Activated CD8-positive, alpha-beta memory T cell treated with anti-CD3 and anti-CD28 coated beads for 36 hours (primary cell): ENCODE measurements at regions not wholly inside any gene's neighbourhood (a gene's known extent, or its start where the extent isn't known, plus 50 kb on each side); places are given as distances from the start of the nearest gene placed in this dataset.

Experiments
- CTCF ChIA-PET: fragments of 350-600 bp; sonication (Branson Sonifier 250); formaldehyde crosslinking; loops from one replicate; lab custom pipeline; 2021; ENCODE audit warnings: antibody characterized with exemption; lab: Charles Lee
- POLR2A ChIA-PET: fragments of 350-600 bp; sonication (Branson Sonifier 250); formaldehyde crosslinking; loops from one replicate; lab custom pipeline; 2021; ENCODE audit warnings: antibody characterized with exemption; lab: Charles Lee

DNA sequence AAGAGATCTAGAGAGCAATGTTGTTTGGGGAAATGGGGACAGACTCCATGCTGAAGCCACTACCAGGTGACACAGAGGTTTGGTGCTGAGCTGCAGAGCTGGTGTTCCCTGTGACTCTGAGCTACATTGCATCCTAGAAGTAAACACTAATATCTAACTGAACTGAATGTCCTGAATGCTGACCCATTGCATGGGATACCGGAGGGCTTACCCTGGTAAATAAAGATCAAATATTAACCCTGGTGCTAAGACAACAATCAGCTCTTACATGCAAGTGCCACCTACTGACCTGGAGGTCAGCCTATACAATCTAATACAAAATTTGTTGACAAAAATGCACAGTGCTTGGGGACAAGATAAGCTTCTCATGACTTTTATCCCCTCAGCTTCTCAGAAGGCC, 851.3 kb upstream of the KCND2 start:
- POLR2A ChIA-PET: no interaction called here

DNA sequence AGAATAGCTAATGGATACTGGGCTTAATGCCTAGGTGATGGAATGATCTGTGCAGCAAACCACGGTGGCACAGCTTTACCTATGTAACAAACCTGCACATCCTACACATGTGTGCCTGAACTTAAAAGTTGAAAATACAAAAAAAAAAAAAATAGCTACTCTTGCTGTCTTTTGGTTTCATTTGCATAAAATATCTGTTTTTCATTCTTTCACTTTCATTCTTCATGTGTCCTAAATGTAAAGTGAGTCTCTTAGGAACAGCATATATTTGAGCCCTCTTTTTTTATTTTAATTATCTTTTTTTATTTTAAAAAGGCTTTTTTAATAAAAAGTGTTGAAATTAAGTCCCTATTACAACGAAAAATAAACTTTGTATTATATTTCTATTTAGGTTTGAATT, 836.1 kb upstream of the KCND2 start:
- CTCF ChIA-PET: no interaction called here
- POLR2A ChIA-PET: no interaction called here

More for the DNA sequence above, 851.3 kb upstream of the KCND2 start:
- CTCF ChIA-PET: no interaction called here

DNA sequence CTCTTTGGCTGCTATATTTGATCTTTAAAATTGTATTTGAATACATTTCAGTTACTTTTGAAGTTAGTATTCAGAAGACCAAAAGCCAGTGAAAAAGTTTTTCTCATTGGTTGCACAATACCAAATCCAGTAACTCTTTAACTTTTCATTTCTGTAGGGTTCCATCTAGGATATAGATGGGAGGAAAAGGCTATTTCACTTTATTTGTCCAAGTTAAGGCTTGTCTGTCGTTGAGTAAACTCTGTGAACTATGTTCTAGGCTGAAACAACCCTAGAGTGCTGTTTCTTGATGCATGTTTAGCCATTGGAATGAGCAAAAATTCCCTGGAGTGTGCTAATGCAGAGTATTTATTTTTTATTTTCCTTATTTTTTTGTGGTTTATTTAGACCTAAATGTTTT, 834.7 kb upstream of the KCND2 start:
- CTCF ChIA-PET: no interaction called here

DNA sequence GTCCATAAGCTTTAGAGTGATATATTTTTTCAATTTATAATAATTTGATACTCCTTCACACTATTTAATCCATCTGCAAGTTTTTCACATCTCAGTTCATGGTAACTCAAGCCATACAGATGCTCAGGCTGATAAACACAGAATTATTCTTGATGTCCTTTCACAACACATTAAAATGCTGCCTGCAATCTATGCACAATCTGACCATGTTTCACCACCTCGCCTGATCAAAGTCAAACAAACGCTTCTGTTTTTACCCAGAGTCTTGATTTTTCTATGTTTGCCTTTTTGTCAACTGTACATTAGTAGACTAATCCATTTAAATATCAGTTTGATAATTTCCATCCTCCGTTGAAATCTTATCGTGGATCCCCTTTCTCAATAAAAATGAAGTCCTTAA, 833.8 kb upstream of the KCND2 start:
- ChIA-PET POLR2A (no interaction called here), CTCF (no interaction called here)

More for the DNA sequence above, 834.7 kb upstream of the KCND2 start:
- POLR2A ChIA-PET: no interaction called here

DNA sequence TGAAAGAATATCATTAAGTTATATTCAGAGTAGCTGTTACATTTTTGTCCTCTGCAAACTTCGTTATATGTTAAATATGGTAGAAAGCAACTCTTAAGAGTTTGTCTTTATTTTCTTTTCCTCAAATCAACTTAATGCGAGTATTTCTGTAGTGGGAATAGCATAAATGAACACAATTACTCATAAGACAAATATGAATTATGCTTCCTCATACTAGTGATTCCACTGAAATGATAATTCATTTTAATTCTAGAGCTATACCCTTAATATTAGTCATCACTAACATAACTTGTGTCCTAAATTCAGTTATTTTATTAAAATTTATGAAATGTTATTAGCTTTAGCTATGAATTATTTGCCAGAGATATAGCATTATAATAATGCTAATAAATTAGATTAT, 820.6 kb upstream of the KCND2 start:
- CTCF ChIA-PET: no interaction called here
- POLR2A ChIA-PET: no interaction called here

DNA sequence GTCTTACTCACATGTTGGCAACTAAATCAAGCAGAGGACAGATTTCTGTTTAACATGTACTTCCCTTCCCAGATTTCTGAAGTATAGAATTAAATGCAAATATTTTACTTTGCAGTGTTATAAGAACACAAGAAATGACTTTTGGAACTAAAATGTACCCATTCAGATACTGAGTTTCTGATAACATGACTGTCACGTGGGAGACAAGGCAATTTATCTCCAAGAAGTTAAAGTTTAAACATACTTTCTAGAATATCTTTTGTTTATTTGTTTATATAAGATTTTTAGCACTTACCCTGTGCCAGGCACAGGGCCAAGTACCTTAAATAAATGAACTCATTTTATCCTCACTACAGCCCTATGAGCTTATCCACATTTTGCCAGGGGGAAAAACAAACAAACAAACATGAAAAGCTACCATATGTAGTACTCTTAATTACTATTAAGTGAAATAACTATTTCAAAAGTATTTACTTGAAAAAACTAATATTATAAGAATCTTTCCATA, 807.1 kb upstream of the KCND2 start:
- CTCF ChIA-PET: no interaction called here
- POLR2A ChIA-PET: no interaction called here

DNA sequence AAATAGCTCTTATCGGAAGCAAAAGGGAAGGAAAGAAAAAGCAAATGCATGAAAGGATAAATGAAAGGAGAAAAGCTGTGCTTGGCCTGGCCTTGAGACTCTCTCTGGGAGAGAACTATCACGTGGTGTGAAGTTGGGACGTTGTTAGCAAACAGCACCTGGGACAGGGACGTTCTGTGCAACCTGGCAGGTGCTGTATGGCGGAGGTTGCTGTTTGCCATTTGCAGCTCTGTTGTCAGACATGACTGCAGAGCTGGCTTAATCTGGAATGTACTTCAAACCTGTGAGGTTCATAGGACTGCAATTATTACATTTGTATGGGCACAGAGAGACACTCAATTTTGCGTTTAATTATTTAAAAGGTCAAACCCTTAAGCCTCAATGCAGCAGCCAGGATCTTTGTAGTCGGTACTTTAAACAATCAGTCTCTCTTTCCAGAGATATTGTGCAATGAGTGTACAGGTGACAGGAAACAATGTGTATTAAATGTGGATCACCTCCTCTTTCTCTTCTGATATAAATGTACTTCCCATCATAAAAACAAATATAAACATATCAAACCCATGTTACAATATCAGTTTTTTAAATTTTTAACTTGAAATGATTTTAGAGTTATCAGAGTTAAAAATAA, 800.5 kb upstream of the KCND2 start:
- ChIA-PET CTCF (no interaction called here), POLR2A (no interaction called here)

DNA sequence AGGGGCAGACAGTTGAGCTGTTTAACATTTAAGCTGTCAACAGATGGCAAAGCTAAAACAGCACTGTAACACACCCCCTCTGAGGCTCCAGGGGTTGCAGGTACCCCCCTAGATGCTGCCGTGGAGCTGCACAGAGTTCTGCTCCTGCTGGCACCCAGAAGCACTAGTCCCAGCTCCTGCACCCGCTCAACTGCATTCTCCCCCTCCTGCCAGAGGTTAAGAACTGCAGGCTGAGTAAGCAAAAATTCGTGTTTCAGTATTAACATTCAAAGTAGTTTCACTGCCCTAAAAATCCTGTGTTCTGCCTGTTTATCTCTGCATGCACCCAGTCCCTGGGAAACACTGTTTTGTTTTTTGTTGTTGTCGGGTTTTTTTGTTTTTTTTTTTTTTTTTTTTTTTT, 790.8 kb upstream of the KCND2 start:
- CTCF ChIA-PET: no interaction called here

DNA sequence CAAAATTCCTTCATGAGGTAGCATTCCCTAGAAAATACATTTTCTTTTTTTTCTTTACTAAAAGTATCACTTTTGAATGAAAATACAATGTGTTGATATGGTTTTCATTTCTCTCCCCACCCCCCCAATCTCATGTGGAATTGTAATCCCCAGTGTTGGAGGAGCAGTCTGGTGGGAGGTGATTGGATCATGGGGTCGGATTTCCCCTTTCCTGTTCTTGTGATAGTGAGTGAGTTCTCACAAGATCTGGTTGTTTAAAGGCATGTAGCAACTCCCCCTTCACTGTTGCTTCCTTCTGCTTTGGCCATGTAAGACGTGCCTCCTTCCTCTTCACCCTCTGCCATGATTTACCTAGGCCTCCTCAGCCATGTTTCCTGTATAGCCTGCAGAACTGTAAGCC, 790.3 kb upstream of the KCND2 start:
- ChIA-PET CTCF (no interaction called here), POLR2A (no interaction called here)

More for the DNA sequence above, 790.8 kb upstream of the KCND2 start:
- POLR2A ChIA-PET: no interaction called here

DNA sequence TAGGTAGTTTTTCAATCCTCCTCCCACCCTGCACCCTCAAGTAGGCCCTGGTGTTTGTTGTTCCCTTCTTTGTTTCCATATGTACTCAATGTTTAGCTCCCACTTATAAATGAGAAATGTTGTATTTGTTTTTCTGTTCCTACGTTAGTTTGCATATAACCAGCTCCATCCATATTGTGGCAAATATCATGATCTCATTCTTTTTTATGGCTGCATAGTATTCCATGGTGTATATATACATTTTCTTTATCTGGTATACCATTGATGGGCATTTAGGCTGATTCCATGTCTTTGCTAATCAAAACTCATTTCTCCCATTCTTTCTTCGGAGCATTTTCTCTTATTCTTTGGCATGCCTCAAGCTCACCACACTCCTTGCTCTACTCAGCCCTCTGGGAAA, 789.6 kb upstream of the KCND2 start:
- ChIA-PET CTCF (no interaction called here), POLR2A (no interaction called here)

DNA sequence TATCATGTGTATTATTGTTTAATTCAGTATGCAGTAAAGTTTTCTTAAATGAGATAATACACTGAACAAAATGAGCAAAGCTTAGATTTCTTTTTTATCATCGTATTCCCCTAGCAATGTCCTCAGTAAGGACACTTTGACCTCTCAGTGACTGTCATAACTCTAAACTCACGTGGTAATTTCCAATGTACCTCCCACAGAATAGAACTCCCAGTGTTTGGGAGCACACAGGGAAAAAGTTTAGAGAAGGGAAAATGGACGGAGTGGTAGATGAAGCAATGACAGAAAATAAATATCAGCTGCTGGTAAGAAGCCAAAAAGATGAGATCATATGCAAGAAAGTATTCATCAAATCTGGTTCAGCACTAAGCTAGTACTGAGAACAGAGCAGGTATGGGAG, 758.6 kb upstream of the KCND2 start:
- ChIA-PET CTCF (no interaction called here), POLR2A (no interaction called here)

DNA sequence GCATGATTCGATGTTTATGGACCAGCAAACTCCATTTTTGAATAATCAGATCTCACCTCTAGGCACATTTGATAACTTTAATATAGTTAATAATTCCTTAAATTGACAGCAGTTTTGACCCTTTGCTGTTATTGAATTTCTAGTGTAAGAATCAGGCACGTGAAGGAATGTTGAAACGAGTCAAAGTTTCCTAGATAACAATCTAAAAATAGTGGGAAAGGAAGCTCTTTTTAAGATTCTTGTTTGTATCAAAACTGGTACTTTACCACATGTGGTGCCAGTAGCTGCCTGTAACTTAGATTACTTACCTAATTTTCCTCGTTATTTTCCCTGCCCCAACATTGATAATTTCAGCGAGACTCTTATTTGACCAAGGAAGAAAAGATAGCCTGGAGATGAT, 757.8 kb upstream of the KCND2 start:
- POLR2A ChIA-PET: no interaction called here
- CTCF ChIA-PET: no interaction called here

DNA sequence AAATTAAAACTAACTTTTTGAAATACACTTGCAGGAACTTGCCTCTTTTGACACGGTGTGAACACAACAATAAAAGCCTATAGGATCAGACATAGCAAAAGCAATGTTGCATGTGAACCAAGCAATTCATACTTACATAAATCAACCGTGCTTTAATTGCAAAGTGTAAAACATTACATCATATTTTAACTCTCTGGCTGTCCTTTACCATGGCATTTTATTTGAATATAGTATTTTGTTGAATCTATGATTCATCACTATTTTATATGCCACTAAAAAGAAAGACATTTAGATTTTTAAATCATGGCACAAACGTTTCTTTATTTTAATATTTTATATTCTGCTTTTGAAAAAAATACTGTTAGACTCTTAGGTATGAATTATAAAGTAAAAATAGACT, 757.0 kb upstream of the KCND2 start:
- ChIA-PET POLR2A (no interaction called here), CTCF (no interaction called here)

DNA sequence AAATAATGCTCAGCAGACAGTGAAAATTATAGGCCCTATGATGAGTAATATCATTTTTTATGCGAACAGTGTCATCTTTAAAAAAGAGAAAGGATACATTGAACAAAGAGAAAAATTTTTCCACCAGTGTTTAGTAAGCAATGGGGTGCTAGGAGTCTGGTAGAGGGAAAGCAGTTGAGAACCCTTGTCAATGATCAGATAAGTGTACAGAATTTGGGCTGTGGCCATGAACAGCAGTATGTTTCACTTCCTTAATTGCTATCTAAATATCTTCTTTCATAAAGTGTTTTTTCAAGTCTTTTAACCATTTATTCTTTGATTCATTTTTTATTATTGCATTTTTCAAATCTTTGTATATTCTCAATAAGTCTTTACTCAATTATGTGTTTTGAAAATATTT, 750.7 kb upstream of the KCND2 start:
- CTCF ChIA-PET: no interaction called here
- POLR2A ChIA-PET: no interaction called here

DNA sequence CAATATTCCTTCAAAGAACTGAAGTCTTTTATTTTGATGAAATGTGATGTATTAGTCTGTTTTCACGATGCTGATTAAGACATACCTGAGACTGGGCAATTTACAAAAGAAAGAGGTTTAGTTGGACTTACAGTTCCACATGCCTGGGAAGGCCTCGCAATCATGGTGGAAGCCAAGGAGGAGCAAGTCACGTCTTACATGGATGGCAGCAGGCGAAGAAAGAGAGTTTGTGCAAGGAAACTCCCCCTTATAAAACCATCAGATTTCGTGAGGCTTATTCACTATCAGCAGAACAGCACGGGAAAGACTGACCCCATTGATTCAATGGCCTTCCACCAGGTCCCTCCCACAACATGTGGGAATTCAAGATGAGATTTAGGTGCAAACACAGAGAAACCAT, 750.3 kb upstream of the KCND2 start:
- POLR2A ChIA-PET: no interaction called here
- CTCF ChIA-PET: no interaction called here

DNA sequence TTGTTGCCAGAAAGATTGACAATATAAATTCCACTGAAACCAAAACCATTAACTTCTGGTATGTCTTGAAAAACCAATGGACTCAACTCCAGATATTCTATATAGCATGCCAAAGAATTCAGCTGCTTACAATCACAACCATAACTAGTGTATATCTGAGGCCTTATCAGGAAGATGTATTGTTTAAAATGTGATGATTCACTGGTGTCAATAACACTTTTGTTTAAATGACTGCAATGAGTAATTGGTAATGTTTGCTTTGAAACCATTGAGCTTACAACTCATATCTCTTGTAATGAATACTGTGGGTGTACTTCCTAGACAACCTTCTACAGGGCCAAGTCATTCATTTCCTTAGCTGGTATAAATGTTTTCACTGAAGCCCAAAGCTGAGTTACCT, 727.9 kb upstream of the KCND2 start:
- POLR2A ChIA-PET: no interaction called here
- CTCF ChIA-PET: no interaction called here

DNA sequence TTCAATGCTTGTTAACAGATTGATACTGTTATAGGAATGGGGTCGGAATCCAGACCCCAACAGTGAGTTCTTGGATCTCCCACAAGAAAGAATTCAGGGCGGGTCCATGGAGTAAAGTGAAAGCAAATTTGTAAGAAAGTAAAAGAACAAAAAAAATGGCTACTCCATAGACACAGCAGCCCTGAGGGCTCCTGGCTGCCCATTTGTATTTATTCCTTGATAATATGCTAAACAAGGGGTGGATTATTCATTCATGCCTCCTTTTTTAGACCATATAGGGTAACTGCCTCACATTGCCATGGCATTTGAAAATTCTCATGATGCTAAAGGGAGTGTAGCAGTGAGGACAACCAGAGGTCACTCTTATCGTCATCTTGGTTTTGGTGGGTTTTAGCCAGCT, 717.2 kb upstream of the KCND2 start:
- CTCF ChIA-PET: no interaction called here
- POLR2A ChIA-PET: no interaction called here

DNA sequence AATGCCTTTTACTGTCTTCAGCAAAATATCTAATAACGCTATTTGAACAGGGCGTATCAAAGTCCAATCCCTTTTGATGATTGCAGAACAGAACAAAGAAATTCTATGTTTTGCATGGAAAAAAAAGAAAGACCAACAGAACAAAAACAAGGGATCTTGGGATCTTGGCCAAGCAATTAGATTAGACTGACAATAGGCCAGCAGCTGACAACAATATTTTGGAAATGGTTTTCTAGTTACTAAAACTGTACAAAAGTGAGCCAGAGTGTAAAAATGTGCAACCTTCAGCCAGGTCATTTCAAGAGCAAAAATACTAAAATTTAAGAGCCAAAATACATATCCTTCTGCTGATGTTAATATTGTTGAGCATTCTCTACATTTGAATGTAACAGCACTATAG, 716.5 kb upstream of the KCND2 start:
- CTCF ChIA-PET: no interaction called here

DNA sequence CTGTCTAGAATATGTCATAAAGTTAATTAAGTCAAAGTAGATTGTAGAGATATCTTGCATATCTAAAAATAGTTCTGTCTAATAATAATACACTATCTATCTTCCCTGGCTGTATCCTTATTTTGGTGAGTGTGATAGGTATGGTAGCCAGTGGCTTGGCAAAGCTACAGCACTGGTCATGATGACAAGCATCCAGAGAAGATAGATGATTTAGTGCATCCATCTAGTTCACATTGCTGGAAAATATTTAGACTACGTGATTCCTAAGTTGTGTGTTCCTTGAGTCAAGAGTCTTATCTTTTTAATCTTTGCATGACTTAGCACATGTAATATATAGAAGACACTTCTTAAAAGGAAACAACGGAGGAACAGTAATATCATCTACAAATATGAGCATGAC, 711.2 kb upstream of the KCND2 start:
- CTCF ChIA-PET: no interaction called here

More for the DNA sequence above, 716.5 kb upstream of the KCND2 start:
- POLR2A ChIA-PET: no interaction called here

DNA sequence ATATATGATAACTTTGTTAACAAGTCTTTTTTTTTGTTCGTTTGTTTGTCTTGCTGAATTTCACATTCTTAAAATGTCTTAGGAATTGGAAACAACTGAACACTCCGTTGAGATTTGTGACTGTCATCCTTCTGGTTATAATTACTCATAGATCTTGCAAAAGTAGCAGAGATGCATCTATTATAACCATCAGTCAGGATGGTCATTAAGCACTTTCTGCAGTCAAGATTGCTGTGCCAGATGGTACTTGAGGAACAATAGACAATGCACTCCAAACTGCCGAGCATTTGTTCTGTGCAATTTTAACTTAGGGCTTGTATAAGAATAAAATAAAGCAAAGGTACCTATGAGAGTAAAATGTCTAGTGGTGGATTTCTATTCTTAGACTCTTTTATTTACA, 710.1 kb upstream of the KCND2 start:
- CTCF ChIA-PET: no interaction called here

More for the DNA sequence above, 711.2 kb upstream of the KCND2 start:
- POLR2A ChIA-PET: no interaction called here

DNA sequence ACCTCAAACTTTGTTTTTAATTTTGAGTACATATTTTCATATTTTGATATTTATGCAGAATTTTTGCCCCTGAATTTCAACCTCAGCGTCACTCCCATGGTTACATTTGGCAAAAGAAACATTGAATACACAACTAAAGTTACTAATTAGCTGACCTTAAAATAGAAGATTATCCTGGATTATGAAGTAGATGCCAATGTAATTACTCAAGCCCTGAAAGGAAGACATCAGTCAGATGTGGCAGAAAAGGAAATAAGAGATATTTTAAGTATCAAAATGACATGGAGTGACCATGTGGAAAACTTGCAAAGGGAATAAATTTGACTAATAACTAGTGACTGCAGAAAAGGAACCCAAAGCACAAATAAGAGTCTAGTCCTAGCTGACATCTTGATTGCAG, 701.3 kb upstream of the KCND2 start:
- ChIA-PET CTCF (no interaction called here), POLR2A (no interaction called here)

More for the DNA sequence above, 710.1 kb upstream of the KCND2 start:
- POLR2A ChIA-PET: no interaction called here

DNA sequence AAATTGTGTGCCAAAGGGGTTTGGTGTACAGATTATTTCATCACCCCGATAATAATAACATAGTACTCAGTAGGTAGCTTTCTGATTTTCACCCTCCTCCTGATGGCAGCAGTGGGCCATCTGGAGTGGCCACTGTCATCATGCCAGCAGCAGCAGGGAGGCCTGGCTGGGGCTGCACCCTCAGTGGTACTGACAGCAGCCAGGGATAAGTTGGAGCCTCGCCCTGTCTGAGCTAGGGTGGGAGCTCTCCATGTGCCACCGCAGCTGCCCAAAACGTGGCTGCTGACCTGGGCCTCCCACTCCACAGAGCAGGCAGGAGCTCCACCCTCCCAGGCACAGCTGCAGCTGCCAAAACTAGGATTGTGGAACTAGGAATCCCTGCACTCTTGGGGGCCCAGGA, 700.8 kb upstream of the KCND2 start:
- ChIA-PET POLR2A (no interaction called here), CTCF (no interaction called here)
